Adrenal gland (tissue), 9 donors: ENCODE measurements at regions not wholly inside any gene's neighbourhood (a gene's known extent, or its start where the extent isn't known, plus 50 kb on each side); places are given as distances from the start of the nearest gene placed in this dataset.

ENCODE experiments used
- DNase-seq, 7 donors: peaks; one replicate each; pipeline ENCODE4 v3.0.0-alpha.2; 2019 to 2020
- H3K27ac ChIP-seq, 5 donors: fragments of 200-600 bp; sonication (generic) in 4 of 5; 1 replicate in 3 of 5; 2 replicates in 2 of 5; pipeline versions ENCODE4 v1.5.1 to v1.8.0; 2016 to 2020; ENCODE audit warnings: mild to moderate bottlenecking in 1 of 5
- H3K27me3 ChIP-seq: fragments of 200-600 bp; 2 replicates; pipeline ENCODE4 v1.8.0; 2021
- H3K36me3 ChIP-seq, 2 donors: fragments of 200-600 bp; replicated peaks in 1 of 2; 1 replicate in 1 of 2; 2 replicates in 1 of 2; pipeline versions ENCODE4 v1.5.1 to v1.8.0; 2018 to 2022
- H3K4me1 ChIP-seq, 2 donors: fragments of 200-600 bp; replicated peaks in 1 of 2; 1 replicate in 1 of 2; 2 replicates in 1 of 2; pipeline versions ENCODE4 v1.5.1 to v1.8.0; 2018 to 2021
- H3K4me3 ChIP-seq, 4 donors: fragments of 200-600 bp; sonication (generic) in 3 of 4; one replicate each; pipeline ENCODE4 v1.5.1; 2016 to 2018
- H3K9me3 ChIP-seq, 3 donors: fragments of 200-600 bp; sonication (generic) in 1 of 3; replicated peaks in 1 of 3; 1 replicate in 2 of 3; 2 replicates in 1 of 3; pipeline versions ENCODE4 v1.5.1 to v1.8.0; 2016 to 2021
- POLR2A ChIP-seq, 2 donors: fragments of 450-650 bp; IDR thresholded peaks; one replicate each; pipeline ENCODE4 v1.6.1; 2017; ENCODE audit warnings: antibody characterized with exemption in 2 of 2, mild to moderate bottlenecking in 2 of 2, moderate library complexity in 1 of 2
- WGBS, 4 donors: extraction: QIAGEN DNeasy Blood & Tissue Kit in 2 of 4; methylation state at CpG; one replicate each; pipeline versions ENCODE4 v1.1.5 to v1.1.7; 2013 to 2017; 5-methylcytosine and 5-hydroxymethylcytosine counted together
- intact Hi-C, 2 donors: fragments of 100-400 bp; cut with DNase I; formaldehyde crosslinking; loops; one replicate each; pipeline versions ENCODE4 v1.14.1 to v1.15.0; 2022 to 2023
- TF ChIP-seq, protein P1 (sequence below), 6 experiments: fragments of 450-650 bp in 4 of 6; fragments of 200-600 bp in 2 of 6; sonication (generic) in 1 of 6; IDR thresholded peaks; 1 replicate in 5 of 6; 2 replicates in 1 of 6; pipeline versions ENCODE4 v1.5.1 to v1.8.0; 2016 to 2021; ENCODE audit warnings: antibody characterized with exemption in 6 of 6, mild to moderate bottlenecking in 2 of 6, moderate library complexity in 1 of 6
- donor health status: healthy with polysubstance abuse.
- donor health status: Bipolar disorder and iron deficiency.
- donor health status: DM: yes; HTN: yes; CAD: no.
- donor health status: DM: no; HTN: no; CAD: no.
- donor health status: DM: no; HTN: no; CAD: no.

DNA sequence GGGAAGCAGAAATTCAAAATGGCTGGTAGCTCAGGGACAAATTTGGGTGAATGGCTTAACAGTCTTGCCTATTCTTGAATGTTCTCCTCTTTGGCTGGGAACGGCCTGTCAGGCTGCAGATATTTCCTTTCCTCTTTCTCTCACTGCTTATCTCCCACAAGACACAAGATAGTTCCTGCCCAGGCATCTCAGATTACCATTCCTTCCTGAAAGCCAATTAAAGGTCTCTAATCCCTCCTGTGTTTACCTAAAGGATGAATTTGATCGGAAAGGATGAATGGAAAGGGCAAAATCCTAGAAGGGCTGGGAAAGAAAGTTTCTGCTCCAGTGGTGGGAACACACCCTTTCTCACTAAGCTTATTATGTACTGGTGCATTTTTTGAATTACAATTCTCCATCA, 95.9 kb upstream of the JAG1 start:
- Histone ChIP-seq H3K4me1 (no peaks in the 10 kb centered on the region), H3K27ac (no peak overlapping the region), H3K27me3 (no peaks in the 10 kb centered on the region), H3K9me3 (no peaks in the 10 kb centered on the region), H3K36me3 (no peaks in the 10 kb centered on the region), H3K4me3 (no peak overlapping the region)
- no peak for TF ChIP-seq POLR2A (IDR thresholded peaks at IDR 0.05)
- TF ChIP-seq, protein P1, sequence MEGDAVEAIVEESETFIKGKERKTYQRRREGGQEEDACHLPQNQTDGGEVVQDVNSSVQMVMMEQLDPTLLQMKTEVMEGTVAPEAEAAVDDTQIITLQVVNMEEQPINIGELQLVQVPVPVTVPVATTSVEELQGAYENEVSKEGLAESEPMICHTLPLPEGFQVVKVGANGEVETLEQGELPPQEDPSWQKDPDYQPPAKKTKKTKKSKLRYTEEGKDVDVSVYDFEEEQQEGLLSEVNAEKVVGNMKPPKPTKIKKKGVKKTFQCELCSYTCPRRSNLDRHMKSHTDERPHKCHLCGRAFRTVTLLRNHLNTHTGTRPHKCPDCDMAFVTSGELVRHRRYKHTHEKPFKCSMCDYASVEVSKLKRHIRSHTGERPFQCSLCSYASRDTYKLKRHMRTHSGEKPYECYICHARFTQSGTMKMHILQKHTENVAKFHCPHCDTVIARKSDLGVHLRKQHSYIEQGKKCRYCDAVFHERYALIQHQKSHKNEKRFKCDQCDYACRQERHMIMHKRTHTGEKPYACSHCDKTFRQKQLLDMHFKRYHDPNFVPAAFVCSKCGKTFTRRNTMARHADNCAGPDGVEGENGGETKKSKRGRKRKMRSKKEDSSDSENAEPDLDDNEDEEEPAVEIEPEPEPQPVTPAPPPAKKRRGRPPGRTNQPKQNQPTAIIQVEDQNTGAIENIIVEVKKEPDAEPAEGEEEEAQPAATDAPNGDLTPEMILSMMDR (IDR thresholded peaks at IDR 0.05): no peak
- intact Hi-C loops: no loop called here
- DNase-seq: no peak
- 48 to 63% (median 59%) methylated on average over 2 of the region's 2 CpGs for WGBS, 4 donors

DNA sequence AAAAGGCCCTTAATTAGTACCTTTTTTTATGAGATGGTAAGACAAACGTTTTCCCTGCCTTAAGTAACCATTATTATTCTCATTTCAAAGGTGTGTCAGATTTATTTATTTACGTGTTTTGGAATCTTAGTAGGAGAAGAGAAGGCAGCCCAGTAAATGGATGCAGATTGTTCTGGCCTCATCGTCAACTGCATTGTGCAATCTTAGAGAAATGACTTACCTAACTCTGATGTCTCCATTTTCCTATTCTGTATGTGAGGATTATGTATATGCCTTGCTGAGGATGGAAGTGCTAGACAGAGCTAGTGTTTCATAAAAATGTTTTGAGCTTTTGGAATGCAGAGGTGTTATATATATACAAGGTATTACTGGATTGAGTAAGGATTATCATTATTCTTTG, 97.0 kb upstream of the JAG1 start:
- DNase-seq: no peak
- WGBS, 4 donors: 76 to 92% (median 82%) methylated on average over 3 of the region's 3 CpGs

DNA sequence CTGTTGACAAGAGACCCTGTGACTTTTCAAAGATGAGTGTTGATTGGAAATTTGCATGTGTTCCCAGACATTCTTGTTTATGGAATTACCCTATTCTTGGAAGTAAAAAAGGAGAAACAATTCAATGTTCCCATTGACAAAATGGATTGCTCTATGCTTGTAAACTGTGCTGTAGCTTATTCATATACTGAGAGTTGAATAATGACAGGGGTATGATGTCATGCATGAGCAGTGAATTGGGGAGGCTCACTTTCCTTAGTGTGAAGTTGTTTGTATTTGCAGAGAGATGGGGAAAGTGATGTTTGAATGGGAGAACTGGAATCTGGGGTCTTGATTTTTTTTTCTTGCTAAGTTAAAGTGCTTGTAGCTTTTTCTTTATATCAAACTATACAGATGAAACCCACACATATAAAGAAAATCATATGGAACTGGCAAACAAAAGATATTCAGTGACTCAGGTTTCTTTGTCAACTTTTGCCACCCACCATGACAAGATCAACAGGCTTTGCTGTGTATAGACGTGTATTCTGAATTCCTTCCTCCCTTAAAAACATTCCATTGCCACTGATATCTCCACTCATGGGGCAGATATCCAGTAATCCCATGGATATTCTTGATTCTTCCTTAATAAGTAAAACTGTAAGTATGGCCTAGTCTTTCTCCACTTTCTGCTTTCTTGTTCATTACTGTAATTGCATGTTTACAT, 97.8 kb upstream of the JAG1 start:
- H3K4me3 ChIP-seq: no peak overlapping the region
- DNase-seq: no peak
- TF ChIP-seq POLR2A (IDR thresholded peaks at IDR 0.05): no peak
- TF ChIP-seq, protein P1 (IDR thresholded peaks at IDR 0.05): no peak
- H3K27me3 ChIP-seq: no peaks in the 10 kb centered on the region
- H3K27ac ChIP-seq: no peak overlapping the region
- H3K36me3 ChIP-seq: no peaks in the 10 kb centered on the region
- H3K4me1 ChIP-seq: no peaks in the 10 kb centered on the region
- intact Hi-C loops: no loop called here
- 68 to 81% (median 73%) methylated on average over 1 of the region's 1 CpG for WGBS, 4 donors
- no peaks in the 10 kb centered on the region for H3K9me3 ChIP-seq

More for the DNA sequence above, 97.0 kb upstream of the JAG1 start:
- no peak overlapping the region for H3K4me3 ChIP-seq
- intact Hi-C loops: no loop called here
- H3K4me1 ChIP-seq: no peaks in the 10 kb centered on the region
- no peaks in the 10 kb centered on the region for H3K27me3 ChIP-seq
- H3K9me3 ChIP-seq: no peaks in the 10 kb centered on the region
- no peaks in the 10 kb centered on the region for H3K36me3 ChIP-seq
- H3K27ac ChIP-seq: no peak overlapping the region
- no peak for TF ChIP-seq POLR2A (IDR thresholded peaks at IDR 0.05)
- TF ChIP-seq, protein P1 (IDR thresholded peaks at IDR 0.05): no peak

GRCh38 chr20:10774357-10774943, 100.7 kb upstream of the JAG1 start:
- no peak overlapping the region for H3K4me3 ChIP-seq
- no peaks in the 10 kb centered on the region for H3K27me3 ChIP-seq
- DNase-seq: no peak
- no peaks in the 10 kb centered on the region for H3K4me1 ChIP-seq
- H3K36me3 ChIP-seq: no peaks in the 10 kb centered on the region
- WGBS, 4 donors: 38 to 73% (median 55%) methylated on average over 1 of the region's 1 CpG
- TF ChIP-seq, protein P1 (IDR thresholded peaks at IDR 0.05): no peak
- TF ChIP-seq POLR2A (IDR thresholded peaks at IDR 0.05): no peak
- intact Hi-C loops: no loop called here
- H3K27ac ChIP-seq: no peak overlapping the region
- no peaks in the 10 kb centered on the region for H3K9me3 ChIP-seq
